ENCODE measurements at regions not wholly inside any gene's neighbourhood (a gene's known extent, or its start where the extent isn't known, plus 50 kb on each side); places are given as distances from the start of the nearest gene placed in this dataset.

- TF ChIP-seq CTCF (IDR thresholded peaks at IDR 0.05) = no peak
- no peak for TF ChIP-seq POLR2A (IDR thresholded peaks at IDR 0.05)
Measured at GRCh38 chr4:12382567-12382966, 953.9 kb upstream of the HS3ST1 start.

Measured in right lobe of liver (tissue), 4 donors.